ENCODE measurements at regions not wholly inside any gene's neighbourhood (a gene's known extent, or its start where the extent isn't known, plus 50 kb on each side); places are given as distances from the start of the nearest gene placed in this dataset.

GRCh38 chr2:104406261-104406726, 447.6 kb upstream of the POU3F3 start:
- Histone ChIP-seq H3K36me3 (no peaks in the 10 kb centered on the region), H3K9me3 (no peaks in the 10 kb centered on the region), H3K27me3 (peaks cover 38% of the 10 kb centered on the region), H3K27ac (no peak overlapping the region), H3K4me3 (ENCODE audit: low read depth in 1 of 2, low read length in 1 of 2) (no peak overlapping the region), H3K4me1 (ENCODE audit: control insufficient read depth in 1 of 2, insufficient read depth in 1 of 2, low read depth in 1 of 2, low read length in 1 of 2) (no peaks in the 10 kb centered on the region)
- no peak for TF ChIP-seq CTCF (IDR thresholded peaks at IDR 0.05)

- Histone ChIP-seq H3K4me3 (ENCODE audit: low read depth in 1 of 2, low read length in 1 of 2) (no peak overlapping the region), H3K36me3 (no peaks in the 10 kb centered on the region), H3K4me1 (ENCODE audit: control insufficient read depth in 1 of 2, insufficient read depth in 1 of 2, low read depth in 1 of 2, low read length in 1 of 2) (no peaks in the 10 kb centered on the region), H3K9me3 (no peaks in the 10 kb centered on the region), H3K27me3 (peaks cover 34% of the 10 kb centered on the region), H3K27ac (no peak overlapping the region)
- no peak for TF ChIP-seq CTCF (IDR thresholded peaks at IDR 0.05)
These were observed 446.3 kb upstream of the POU3F3 start for GRCh38 chr2:104407641-104408040.

- no peak for TF ChIP-seq CTCF (IDR thresholded peaks at IDR 0.05)
- H3K4me1 ChIP-seq (ENCODE audit: control insufficient read depth in 1 of 2, insufficient read depth in 1 of 2, low read depth in 1 of 2, low read length in 1 of 2) = no peaks in the 10 kb centered on the region
- peaks cover 37% of the 10 kb centered on the region for H3K27me3 ChIP-seq
- H3K36me3 ChIP-seq = no peaks in the 10 kb centered on the region
- H3K27ac ChIP-seq = no peak overlapping the region
- H3K9me3 ChIP-seq = no peaks in the 10 kb centered on the region
- no peak overlapping the region for H3K4me3 ChIP-seq (ENCODE audit: low read depth in 1 of 2, low read length in 1 of 2)
These were observed 445.6 kb upstream of the POU3F3 start for GRCh38 chr2:104408266-104408665.

- H3K36me3 ChIP-seq = no peaks in the 10 kb centered on the region
- H3K9me3 ChIP-seq = no peaks in the 10 kb centered on the region
- H3K4me3 ChIP-seq (ENCODE audit: low read depth in 1 of 2, low read length in 1 of 2) = no peak overlapping the region
- peaks cover 55% of the 10 kb centered on the region for H3K27me3 ChIP-seq
- TF ChIP-seq CTCF (IDR thresholded peaks at IDR 0.05) = no peak
- no peak overlapping the region for H3K27ac ChIP-seq
- no peaks in the 10 kb centered on the region for H3K4me1 ChIP-seq (ENCODE audit: control insufficient read depth in 1 of 2, insufficient read depth in 1 of 2, low read depth in 1 of 2, low read length in 1 of 2)
These were observed 443.8 kb upstream of the POU3F3 start for GRCh38 chr2:104410136-104410535.

GRCh38 chr2:104412384-104412783, 441.5 kb upstream of the POU3F3 start:
- Histone ChIP-seq H3K27me3 (peaks cover 61% of the 10 kb centered on the region), H3K27ac (no peak overlapping the region), H3K4me3 (ENCODE audit: low read depth in 1 of 2, low read length in 1 of 2) (no peak overlapping the region), H3K9me3 (no peaks in the 10 kb centered on the region), H3K36me3 (no peaks in the 10 kb centered on the region), H3K4me1 (ENCODE audit: control insufficient read depth in 1 of 2, insufficient read depth in 1 of 2, low read depth in 1 of 2, low read length in 1 of 2) (no peaks in the 10 kb centered on the region)
- no peak for TF ChIP-seq CTCF (IDR thresholded peaks at IDR 0.05)

GRCh38 chr2:104413890-104414289, 440.0 kb upstream of the POU3F3 start:
- Histone ChIP-seq H3K4me3 (ENCODE audit: low read depth in 1 of 2, low read length in 1 of 2) (no peak overlapping the region), H3K27ac (no peak overlapping the region), H3K27me3 (peaks cover 49% of the 10 kb centered on the region), H3K36me3 (no peaks in the 10 kb centered on the region), H3K4me1 (ENCODE audit: control insufficient read depth in 1 of 2, insufficient read depth in 1 of 2, low read depth in 1 of 2, low read length in 1 of 2) (no peaks in the 10 kb centered on the region), H3K9me3 (no peaks in the 10 kb centered on the region)
- no peak for TF ChIP-seq CTCF (IDR thresholded peaks at IDR 0.05)

Data from neutrophil (primary cell).